H1 (cell line): ENCODE measurements at regions not wholly inside any gene's neighbourhood (a gene's known extent, or its start where the extent isn't known, plus 50 kb on each side); places are given as distances from the start of the nearest gene placed in this dataset.

ENCODE experiments used
- CTCF ChIA-PET: fragments of 300-600 bp; sonication (Branson Sonifier 250); formaldehyde crosslinking; loops from one replicate; lab custom pipeline; 2021; ENCODE audit not compliant: partially characterized antibody; lab: Charles Lee
- POLR2A ChIA-PET: fragments of 300-600 bp; sonication (Branson Sonifier 250); formaldehyde crosslinking; loops from one replicate; lab custom pipeline; 2021; ENCODE audit warnings: inconsistent platforms; ENCODE audit not compliant: partially characterized antibody; lab: Charles Lee
- DNase-seq, 2 experiments: peaks; one replicate each; pipeline versions ENCODE4 v3.0.0 to v3.0.0-alpha.2; 2010 to 2022; ENCODE audit warnings: low spot score in 2 of 2, low read depth in 1 of 2, mixed read lengths in 1 of 2
- FAIRE-seq: peaks from 2 replicates; lab custom pipeline; 2011; peaks lifted over from hg19 to GRCh38; lab: Jason Lieb, UNC
- H2AFZ ChIP-seq: 2 replicates; pipeline ENCODE4 v1.8.1; 2012; ENCODE audit warnings: low read length, inconsistent platforms
- H2AK5ac ChIP-seq: 2 replicates; pipeline ENCODE4 v1.6.1; 2013; ENCODE audit warnings: low read depth, low read length
- H2BK120ac ChIP-seq: replicated peaks from 2 replicates; pipeline ENCODE3; 2013; ENCODE audit warnings: low read depth, low read length, inconsistent platforms
- H2BK12ac ChIP-seq: 2 replicates; pipeline ENCODE4 v1.6.1; 2013; ENCODE audit warnings: low read depth, low read length
- H2BK15ac ChIP-seq: 2 replicates; pipeline ENCODE4 v1.6.1; 2013; ENCODE audit warnings: low read length
- H2BK20ac ChIP-seq: 2 replicates; pipeline ENCODE4 v1.6.1; 2013; ENCODE audit warnings: low read length
- H2BK5ac ChIP-seq: 2 replicates; pipeline ENCODE4 v1.6.1; 2013; ENCODE audit warnings: low read depth, low read length
- H3K14ac ChIP-seq: 2 replicates; pipeline ENCODE4 v1.6.1; 2013; ENCODE audit warnings: inconsistent platforms; ENCODE audit not compliant: insufficient read length
- H3K18ac ChIP-seq: 2 replicates; pipeline ENCODE4 v1.6.1; 2013; ENCODE audit warnings: low read length; ENCODE audit errors: extremely low read depth
- H3K23ac ChIP-seq: 2 replicates; pipeline ENCODE4 v1.6.1; 2013; ENCODE audit warnings: inconsistent platforms; ENCODE audit not compliant: insufficient read length
- H3K23me2 ChIP-seq: 2 replicates; pipeline ENCODE4 v1.6.1; 2013; ENCODE audit warnings: low read depth, low read length
- H3K27ac ChIP-seq: 2 replicates; pipeline ENCODE4 v1.6.1; 2011; ENCODE audit warnings: low read depth, low read length, inconsistent platforms
- H3K27me3 ChIP-seq, 4 experiments: replicated peaks in 1 of 4; 1 replicate in 1 of 4; 2 replicates in 3 of 4; pipeline versions ENCODE4 v1.6.1 to v1.8.1; 2011 to 2013; ENCODE audit warnings: low read length in 3 of 4, mild to moderate bottlenecking in 3 of 4, inconsistent platforms in 2 of 4, mixed read lengths in 2 of 4, moderate library complexity in 1 of 4; ENCODE audit not compliant: control insufficient read depth in 3 of 4, insufficient read depth in 3 of 4; ENCODE audit errors: extremely low read depth in 1 of 4
- H3K36me3 ChIP-seq, 4 experiments: 2 replicates each; pipeline versions ENCODE4 v1.6.1 to v1.8.1; 2011 to 2013; ENCODE audit warnings: mild to moderate bottlenecking in 4 of 4, low read length in 3 of 4, moderate library complexity in 2 of 4, control low read depth in 1 of 4, inconsistent platforms in 1 of 4; ENCODE audit not compliant: insufficient read depth in 4 of 4, control insufficient read depth in 2 of 4
- H3K4ac ChIP-seq: replicated peaks from 2 replicates; pipeline ENCODE3; 2013; ENCODE audit warnings: low read length, low read depth, mixed read lengths, inconsistent platforms; ENCODE audit not compliant: insufficient read length
- H3K4me1 ChIP-seq, 4 experiments: replicated peaks in 1 of 4; 1 replicate in 1 of 4; 2 replicates in 3 of 4; pipeline versions ENCODE4 v1.6.1 to v1.8.1; 2011 to 2013; ENCODE audit warnings: low read length in 3 of 4, inconsistent platforms in 2 of 4, mixed read lengths in 1 of 4; ENCODE audit not compliant: insufficient read depth in 4 of 4, control insufficient read depth in 3 of 4
- H3K4me2 ChIP-seq, 2 experiments: 2 replicates each; pipeline versions ENCODE4 v1.6.1 to v1.8.1; 2011 to 2013; ENCODE audit warnings: low read depth in 2 of 2, low read length in 2 of 2, control low read depth in 1 of 2, inconsistent platforms in 1 of 2, mild to moderate bottlenecking in 1 of 2; ENCODE audit not compliant: insufficient read depth in 1 of 2
- H3K4me3 ChIP-seq, 4 experiments: fragments of 200-600, 300-600 bp in 1 of 4; sonication (generic), shearing (Covaris generic), sonication (Bioruptor Twin) in 1 of 4; 2 replicates each; pipeline versions ENCODE4 v1.5.1 to v1.8.1; 2011 to 2016; ENCODE audit warnings: low read length in 4 of 4, low read depth in 3 of 4, control low read depth in 2 of 4, inconsistent platforms in 2 of 4, mild to moderate bottlenecking in 2 of 4, mixed read lengths in 1 of 4, moderate library complexity in 1 of 4; ENCODE audit not compliant: insufficient read depth in 2 of 4; ENCODE audit errors: extremely low read depth in 1 of 4
- H3K56ac ChIP-seq: replicated peaks from 2 replicates; pipeline ENCODE3; 2013; ENCODE audit warnings: low read depth, mild to moderate bottlenecking, mixed read lengths, low read length, inconsistent platforms; ENCODE audit not compliant: insufficient read length
- H3K79me1 ChIP-seq: 2 replicates; pipeline ENCODE4 v1.6.1; 2013; ENCODE audit warnings: low read depth, low read length, control low read depth
- H3K79me2 ChIP-seq, 2 experiments: 2 replicates each; pipeline versions ENCODE4 v1.6.1 to v1.8.1; 2012 to 2013; ENCODE audit warnings: low read length in 2 of 2, mild to moderate bottlenecking in 2 of 2, inconsistent platforms in 1 of 2; ENCODE audit not compliant: insufficient read depth in 2 of 2, control insufficient read depth in 1 of 2
- H3K9ac ChIP-seq, 4 experiments: replicated peaks in 1 of 4; 1 replicate in 1 of 4; 2 replicates in 3 of 4; pipeline versions ENCODE4 v1.6.1 to v1.8.1; 2011 to 2013; ENCODE audit warnings: low read depth in 3 of 4, low read length in 3 of 4, control low read depth in 2 of 4, mild to moderate bottlenecking in 2 of 4, moderate library complexity in 2 of 4, inconsistent platforms in 1 of 4; ENCODE audit errors: extremely low read depth in 1 of 4
- H3K9me3 ChIP-seq, 2 experiments: 2 replicates each; pipeline versions ENCODE4 v1.6.1 to v1.8.1; 2012 to 2013; ENCODE audit warnings: mild to moderate bottlenecking in 2 of 2, moderate library complexity in 2 of 2, control low read depth in 1 of 2, inconsistent platforms in 1 of 2, low read depth in 1 of 2, low read length in 1 of 2, mixed read lengths in 1 of 2; ENCODE audit not compliant: insufficient read depth in 2 of 2
- H4K20me1 ChIP-seq, 2 experiments: replicated peaks in 1 of 2; 2 replicates each; pipeline versions ENCODE3 to v1.8.1; 2011 to 2013; ENCODE audit warnings: inconsistent platforms in 2 of 2, low read length in 2 of 2, mild to moderate bottlenecking in 1 of 2; ENCODE audit not compliant: insufficient read depth in 2 of 2, control insufficient read depth in 1 of 2
- H4K5ac ChIP-seq: 2 replicates; pipeline ENCODE4 v1.6.1; 2013; ENCODE audit warnings: low read length, low read depth, mixed read lengths, inconsistent platforms; ENCODE audit not compliant: insufficient read length
- H4K8ac ChIP-seq: 2 replicates; pipeline ENCODE4 v1.8.0; 2013; ENCODE audit warnings: mild to moderate bottlenecking, moderate library complexity, low read length, inconsistent platforms; ENCODE audit not compliant: insufficient read depth; ENCODE audit errors: extremely low read depth
- H4K91ac ChIP-seq: replicated peaks from 2 replicates; pipeline ENCODE3; 2013; ENCODE audit warnings: low read length, mixed read lengths, inconsistent platforms; ENCODE audit not compliant: insufficient read length
- RNF2 ChIP-seq: fragments of 200-900, 300-1000 bp; sonication (generic); IDR thresholded peaks from 2 replicates; pipeline ENCODE4 v1.7.1; 2016; ENCODE audit warnings: borderline replicate concordance, low read depth, mild to moderate bottlenecking, antibody characterized with exemption, low read length; ENCODE audit not compliant: poor library complexity, severe bottlenecking; ENCODE audit errors: missing control alignments
- WGBS, 2 experiments: shearing (Covaris generic) in 1 of 2; methylation state at CpG; one replicate each; pipeline versions ENCODE4 v1.1.6 to v1.1.7; 2013 to 2015; ENCODE audit warnings: low lambda C conversion rate in 2 of 2, mixed read lengths in 2 of 2, inconsistent platforms in 1 of 2, low coverage in 1 of 2, missing lambda C conversion rate in 1 of 2; ENCODE audit not compliant: insufficient replicate concordance in 2 of 2, insufficient coverage in 1 of 2, insufficient read length in 1 of 2; ENCODE audit errors: extremely low coverage in 1 of 2, missing lambda C conversion rate in 1 of 2; 5-methylcytosine and 5-hydroxymethylcytosine counted together

GRCh38 chr6:11439876-11440275, 97.7 kb upstream of the TMEM170B start:
- Histone ChIP-seq H2BK20ac (no peak overlapping the region), H3K56ac (no peak overlapping the region), H2BK15ac (no peak overlapping the region), H3K4me1 (no peaks in the 10 kb centered on the region), H2BK120ac (no peak overlapping the region), H4K8ac (no peak overlapping the region), H3K4me3 (no peak overlapping the region), H4K5ac (no peak overlapping the region), H3K23ac (no peak overlapping the region), H2AFZ (no peak overlapping the region), H3K79me1 (no peaks in the 10 kb centered on the region), H4K91ac (no peak overlapping the region), H2BK5ac (no peak overlapping the region), H3K9me3 (no peaks in the 10 kb centered on the region), H3K36me3 (no peaks in the 10 kb centered on the region), H3K4ac (no peak overlapping the region), H3K14ac (no peak overlapping the region), H2BK12ac (no peak overlapping the region), H3K27ac (no peak overlapping the region), H3K27me3 (no peaks in the 10 kb centered on the region), H2AK5ac (no peak overlapping the region), H3K4me2 (no peak overlapping the region), H3K18ac (no peak overlapping the region), H3K79me2 (no peaks in the 10 kb centered on the region), H4K20me1 (no peaks in the 10 kb centered on the region), H3K23me2 (no peaks in the 10 kb centered on the region), H3K9ac (no peak overlapping the region)
- no peak for TF ChIP-seq RNF2
- no peak for FAIRE-seq
- CTCF ChIA-PET = interaction anchor here (0.7 kb wide), 1 partner anchor 24 kb away, joined by 4 read pairs; no protein-coding TSS in a partner anchor
- 89% methylated on average over 2 of the region's 2 CpGs; no CpG with 5 or more reads in 1 of the 2 experiments for WGBS, 2 experiments
- DNase-seq = no peak
- POLR2A ChIA-PET = no interaction called here
